HG03571 (cell line): ENCODE measurements at regions not wholly inside any gene's neighbourhood (a gene's known extent, or its start where the extent isn't known, plus 50 kb on each side); places are given as distances from the start of the nearest gene placed in this dataset.
A peak's percentile ranks its signal among the peaks of the same experiment; 100 is the strongest.
"Not testable (repeated sequence)": the region's sequence is repeated elsewhere in the genome, so short reads cannot be mapped to it uniquely, and the experiment has no call there.

Source experiments
- ATAC-seq: cut with Tn5 transposase; IDR thresholded peaks from one replicate; pipeline ENCODE4 v1.9.1; 2021; ENCODE audit not compliant: unreplicated experiment

- ATAC-seq, result no peak
These were observed 108.7 kb downstream of the SUCLA2 start for GRCh38 chr13:47892374-47892773.

GRCh38 chr13:47890146-47890814, 110.8 kb downstream of the SUCLA2 start:
- ATAC-seq, result no peak

DNA sequence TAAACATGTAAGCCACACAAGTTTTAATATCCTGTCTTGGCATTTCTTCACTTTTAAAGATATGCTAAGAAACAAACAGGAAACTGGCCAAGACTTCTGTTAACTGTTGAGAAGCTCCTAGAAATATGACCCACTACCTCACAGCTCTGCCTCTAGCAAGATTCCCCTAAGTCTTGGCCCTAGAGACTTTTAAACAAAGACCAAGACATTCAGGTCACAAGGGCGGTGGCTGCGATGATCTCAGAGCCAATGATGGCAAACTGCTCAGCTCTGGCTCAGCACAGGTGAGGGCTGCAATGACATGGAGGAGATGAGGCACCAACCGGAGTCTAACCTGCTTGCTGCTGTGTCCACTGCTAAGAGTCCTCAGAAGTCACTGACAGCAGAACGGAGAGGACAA, 114.8 kb downstream of the SUCLA2 start:
- no peak for ATAC-seq

GRCh38 chr13:47875201-47875600, 125.9 kb downstream of the SUCLA2 start:
- ATAC-seq, result no peak

DNA sequence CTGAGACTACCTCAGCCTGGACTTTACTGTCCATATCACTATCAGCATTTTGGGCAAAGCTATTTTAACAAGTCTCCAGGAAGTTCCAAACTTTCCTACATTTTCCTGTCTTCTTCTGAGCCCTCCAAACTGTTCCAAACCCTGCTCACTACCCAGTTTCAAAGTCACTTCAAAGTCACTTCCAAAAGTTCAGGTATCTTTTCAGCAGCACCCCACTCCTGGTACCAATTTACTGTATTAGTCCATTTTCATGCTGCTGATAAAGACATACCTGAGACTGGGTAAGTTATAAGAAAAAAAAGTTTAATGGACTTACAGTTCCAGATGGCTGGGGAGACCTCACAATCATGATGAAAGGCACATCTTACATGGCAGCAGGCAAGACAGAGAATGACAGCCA, 127.1 kb downstream of the SUCLA2 start:
- not testable (repeated sequence) for ATAC-seq

DNA sequence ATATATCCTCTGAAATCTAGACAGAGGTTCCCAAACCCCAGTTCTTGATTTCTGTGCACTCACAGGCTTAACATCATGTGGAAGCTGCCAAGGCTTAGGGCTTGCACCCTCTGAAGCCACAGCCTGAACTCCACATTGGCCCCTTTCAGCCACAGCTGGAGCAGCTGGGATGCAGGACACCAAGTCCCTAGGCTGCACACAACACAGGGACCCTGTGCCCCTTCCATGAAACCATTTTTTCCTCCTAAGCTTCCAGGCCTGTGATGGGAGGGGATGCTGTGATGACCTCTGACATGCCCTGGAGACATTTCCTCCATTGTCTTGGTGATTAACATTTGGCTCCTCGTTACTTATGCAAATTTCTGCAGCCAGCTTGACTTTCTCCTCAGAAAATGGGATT, 127.8 kb downstream of the SUCLA2 start:
- not testable (repeated sequence) for ATAC-seq

DNA sequence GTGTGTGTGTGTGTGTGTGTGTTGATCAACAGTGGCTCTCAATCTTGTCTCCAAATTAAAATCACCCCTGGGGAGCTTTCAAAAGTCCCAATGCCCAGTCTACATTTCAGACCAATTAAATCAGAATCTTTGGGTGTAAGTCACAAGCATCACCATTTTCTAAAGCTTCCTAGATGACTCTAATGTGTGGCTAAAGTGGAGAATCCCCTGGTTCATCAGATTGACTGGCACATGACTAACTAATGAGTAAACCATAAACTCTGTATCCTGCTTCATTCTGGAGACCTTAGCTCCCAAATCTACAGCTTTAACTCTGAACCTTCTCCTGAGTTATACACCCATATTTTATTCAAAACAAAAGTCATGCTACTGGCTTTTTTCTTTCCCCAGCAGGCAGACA, 131.3 kb downstream of the SUCLA2 start:
- no peak for ATAC-seq

DNA sequence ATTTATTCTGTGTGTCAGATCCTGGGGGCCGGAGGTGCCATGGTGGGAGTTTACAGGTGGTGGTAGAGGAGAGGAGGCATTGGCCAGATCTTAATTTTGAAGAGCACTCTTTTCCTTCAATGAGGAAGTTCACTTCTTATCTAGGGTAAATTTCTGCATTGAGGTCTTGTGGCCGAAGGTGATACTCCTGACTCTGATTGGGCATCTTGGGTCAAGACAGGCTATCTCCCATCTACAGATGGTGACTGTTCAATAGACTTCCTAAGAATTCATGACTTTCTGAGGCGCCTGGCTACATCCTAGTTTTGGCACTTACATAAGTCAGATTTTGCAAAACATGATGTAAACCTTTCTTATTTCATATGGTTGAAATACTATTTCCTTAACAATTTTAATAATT, 135.2 kb downstream of the SUCLA2 start:
- no peak for ATAC-seq

DNA sequence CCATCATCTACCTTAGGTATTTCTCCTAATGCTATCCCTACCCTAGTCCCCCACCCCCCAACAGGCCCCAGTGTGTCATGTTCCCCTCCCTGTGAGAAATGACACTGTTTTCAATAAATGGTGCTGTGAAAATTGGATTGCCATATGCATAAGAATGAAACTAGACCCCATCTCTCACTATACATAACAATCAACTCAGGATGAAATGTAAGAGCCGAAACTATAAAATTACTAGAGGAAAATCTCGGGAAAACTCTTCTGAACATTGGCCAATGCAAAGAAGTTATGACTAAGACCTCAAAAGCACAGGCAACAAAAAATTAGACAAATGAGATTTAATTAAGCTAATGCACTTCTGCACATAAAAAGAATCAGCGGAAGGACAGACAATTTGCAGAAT, 138.2 kb downstream of the SUCLA2 start:
- ATAC-seq, result no peak

- no peak for ATAC-seq
These were observed 141.9 kb downstream of the SUCLA2 start for GRCh38 chr13:47859165-47859564.

- ATAC-seq, result no peak
These were observed 142.7 kb downstream of the SUCLA2 start for GRCh38 chr13:47858042-47859025.

- no peak for ATAC-seq
These were observed 147.8 kb downstream of the SUCLA2 start for GRCh38 chr13:47853236-47853635.

DNA sequence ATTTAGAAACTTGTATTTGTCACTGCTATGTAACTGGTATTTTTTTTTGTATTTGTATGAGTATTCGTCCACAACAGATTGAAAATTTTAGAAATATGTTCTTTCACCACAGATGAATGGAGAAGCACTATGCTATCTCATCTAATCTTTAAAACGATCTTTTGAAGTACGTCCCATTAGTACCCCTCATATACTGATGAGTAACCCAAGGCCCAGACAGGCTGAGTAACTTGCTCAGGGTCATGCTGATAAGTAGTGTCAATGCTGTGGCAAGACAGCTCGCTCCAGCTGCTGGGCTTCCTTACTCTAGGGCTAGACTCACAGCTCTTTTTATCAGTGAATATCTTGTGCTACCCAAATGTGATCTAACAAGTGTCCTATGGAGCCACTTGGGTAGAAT, 154.2 kb downstream of the SUCLA2 start:
- ATAC-seq, result no peak

DNA sequence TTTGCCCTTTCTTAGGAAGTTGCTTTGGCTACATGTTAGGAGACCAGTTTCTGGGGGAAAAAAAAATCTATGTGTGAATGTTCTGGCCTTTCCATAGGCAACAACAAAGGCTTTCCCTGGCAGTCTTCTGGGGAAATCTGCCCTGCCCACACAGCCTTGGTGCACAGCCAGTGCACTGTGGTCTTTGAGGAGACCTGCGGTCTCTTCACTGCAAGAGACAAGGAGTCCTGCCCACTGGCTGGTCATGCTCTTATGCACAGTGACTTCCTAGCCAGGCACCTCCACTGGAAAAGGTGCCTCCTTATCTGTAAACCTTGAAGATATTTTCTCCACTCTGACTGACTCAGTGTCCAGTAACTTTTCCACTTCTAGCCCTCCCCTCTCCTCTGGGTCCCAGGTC, 155.1 kb downstream of the SUCLA2 start:
- no peak for ATAC-seq

GRCh38 chr13:47843005-47843404, 158.1 kb downstream of the SUCLA2 start:
- ATAC-seq, result peak; percentile 77

DNA sequence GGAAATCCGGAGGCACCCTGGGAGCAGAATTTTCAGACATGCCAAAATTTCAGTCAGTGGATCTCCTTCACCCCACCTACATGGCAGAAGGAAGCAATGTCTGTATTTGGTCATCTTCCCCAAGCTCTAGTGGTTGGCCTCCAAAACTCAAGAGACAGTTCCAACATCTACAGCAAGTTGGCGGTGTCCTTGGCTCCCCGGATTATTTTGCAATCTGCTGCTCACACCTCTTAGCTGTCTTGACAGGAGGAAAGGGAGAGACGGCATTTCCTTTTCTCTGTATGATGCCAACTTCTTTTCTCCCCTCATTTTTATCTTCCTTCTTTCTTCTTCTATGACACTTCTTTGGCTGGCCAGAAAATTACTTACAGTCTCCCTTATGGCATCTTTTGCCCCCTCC, 159.9 kb downstream of the SUCLA2 start:
- no peak for ATAC-seq

DNA sequence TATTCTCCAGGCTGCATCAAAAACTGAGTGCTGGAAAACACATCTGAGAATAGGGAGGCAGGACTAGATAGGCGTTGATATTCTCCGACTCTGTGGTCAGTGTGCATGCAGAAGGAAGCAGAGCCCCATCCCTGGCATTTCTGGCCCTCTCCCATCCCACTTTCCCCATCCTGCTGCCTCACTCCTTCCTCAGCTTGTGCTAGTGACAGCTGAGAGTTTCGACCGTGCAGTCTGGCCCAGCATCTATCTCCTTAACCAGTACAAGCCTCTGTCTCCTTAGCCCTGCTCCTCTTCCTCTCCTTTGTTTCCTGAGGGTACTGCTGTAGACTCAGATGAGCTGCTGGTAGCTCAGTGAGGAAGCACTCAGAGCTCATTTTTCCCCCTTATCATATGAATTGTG, 163.2 kb downstream of the SUCLA2 start:
- ATAC-seq, result no peak

DNA sequence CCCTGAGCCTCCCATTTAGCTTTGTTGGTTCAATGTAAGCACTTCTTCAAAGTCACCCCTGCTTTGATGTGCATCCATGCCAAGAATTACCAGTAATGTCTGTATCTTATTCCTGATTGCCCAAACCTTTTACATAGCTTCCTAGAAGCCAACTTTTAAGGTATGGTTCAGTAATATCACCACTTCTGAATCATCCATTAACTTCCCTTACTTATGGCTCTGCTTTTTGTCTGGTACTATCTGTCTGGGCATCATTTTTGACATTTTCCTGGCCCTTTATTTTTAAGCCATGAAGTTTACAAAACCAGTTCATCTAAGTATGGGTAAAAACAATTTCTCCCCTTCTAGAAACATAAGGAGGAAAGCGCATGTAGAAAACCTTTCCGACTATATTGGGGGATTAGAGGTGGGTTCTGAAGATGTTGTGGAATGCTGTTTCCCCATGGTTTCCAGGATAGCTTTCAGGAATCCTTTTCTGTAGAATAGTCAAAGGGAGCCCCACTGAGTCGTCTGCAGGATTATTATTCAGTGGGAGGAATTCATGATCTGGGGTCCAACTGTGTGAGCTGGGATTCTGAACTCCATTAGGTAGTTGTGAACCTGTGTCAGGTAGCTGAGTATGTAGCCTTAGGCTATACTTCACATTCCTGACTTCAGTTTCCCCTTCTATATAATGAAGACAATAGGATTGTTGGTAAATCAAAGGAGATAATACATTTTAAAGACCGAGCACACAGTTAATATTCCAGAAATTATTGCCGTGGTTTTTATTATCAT, 163.8 kb downstream of the SUCLA2 start:
- no peak for ATAC-seq

- ATAC-seq, result no peak
These were observed 165.4 kb downstream of the SUCLA2 start for GRCh38 chr13:47835470-47836228.

- no peak for ATAC-seq
These were observed 168.6 kb downstream of the SUCLA2 start for GRCh38 chr13:47832458-47832972.

DNA sequence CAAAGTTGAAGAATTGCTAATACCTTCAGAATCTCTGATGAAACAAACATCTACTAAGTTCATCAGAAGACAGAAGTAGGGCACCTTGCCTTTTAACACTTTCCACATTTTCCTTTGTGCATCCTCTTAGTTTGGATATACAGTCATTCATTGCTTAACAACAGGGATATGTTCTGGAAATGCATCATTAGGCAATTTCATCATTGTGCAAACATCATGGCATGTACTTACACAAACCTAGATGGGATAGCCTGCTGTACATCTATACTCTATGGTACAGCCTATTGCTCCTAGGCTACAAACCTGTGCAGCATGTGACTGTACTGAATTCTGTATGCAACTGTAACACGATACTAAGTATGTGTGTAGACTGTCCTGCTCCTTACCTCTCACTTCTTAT, 169.8 kb downstream of the SUCLA2 start:
- ATAC-seq, result no peak
